ENCODE measurements at regions not wholly inside any gene's neighbourhood (a gene's known extent, or its start where the extent isn't known, plus 50 kb on each side); places are given as distances from the start of the nearest gene placed in this dataset.

GRCh38 chr3:21109056-21109455, 642.0 kb downstream of the ZNF385D start:
- no peak for DNase-seq (ENCODE audit: low spot score)
- TF ChIP-seq, protein P1, sequence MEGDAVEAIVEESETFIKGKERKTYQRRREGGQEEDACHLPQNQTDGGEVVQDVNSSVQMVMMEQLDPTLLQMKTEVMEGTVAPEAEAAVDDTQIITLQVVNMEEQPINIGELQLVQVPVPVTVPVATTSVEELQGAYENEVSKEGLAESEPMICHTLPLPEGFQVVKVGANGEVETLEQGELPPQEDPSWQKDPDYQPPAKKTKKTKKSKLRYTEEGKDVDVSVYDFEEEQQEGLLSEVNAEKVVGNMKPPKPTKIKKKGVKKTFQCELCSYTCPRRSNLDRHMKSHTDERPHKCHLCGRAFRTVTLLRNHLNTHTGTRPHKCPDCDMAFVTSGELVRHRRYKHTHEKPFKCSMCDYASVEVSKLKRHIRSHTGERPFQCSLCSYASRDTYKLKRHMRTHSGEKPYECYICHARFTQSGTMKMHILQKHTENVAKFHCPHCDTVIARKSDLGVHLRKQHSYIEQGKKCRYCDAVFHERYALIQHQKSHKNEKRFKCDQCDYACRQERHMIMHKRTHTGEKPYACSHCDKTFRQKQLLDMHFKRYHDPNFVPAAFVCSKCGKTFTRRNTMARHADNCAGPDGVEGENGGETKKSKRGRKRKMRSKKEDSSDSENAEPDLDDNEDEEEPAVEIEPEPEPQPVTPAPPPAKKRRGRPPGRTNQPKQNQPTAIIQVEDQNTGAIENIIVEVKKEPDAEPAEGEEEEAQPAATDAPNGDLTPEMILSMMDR (IDR thresholded peaks at IDR 0.05; ENCODE audit: extremely low read depth, missing control alignments): no peak

GRCh38 chr3:21105784-21106183, 645.2 kb downstream of the ZNF385D start:
- TF ChIP-seq, protein P1 (IDR thresholded peaks at IDR 0.05; ENCODE audit: extremely low read depth, missing control alignments): no peak
- DNase-seq (ENCODE audit: low spot score): no peak

DNA sequence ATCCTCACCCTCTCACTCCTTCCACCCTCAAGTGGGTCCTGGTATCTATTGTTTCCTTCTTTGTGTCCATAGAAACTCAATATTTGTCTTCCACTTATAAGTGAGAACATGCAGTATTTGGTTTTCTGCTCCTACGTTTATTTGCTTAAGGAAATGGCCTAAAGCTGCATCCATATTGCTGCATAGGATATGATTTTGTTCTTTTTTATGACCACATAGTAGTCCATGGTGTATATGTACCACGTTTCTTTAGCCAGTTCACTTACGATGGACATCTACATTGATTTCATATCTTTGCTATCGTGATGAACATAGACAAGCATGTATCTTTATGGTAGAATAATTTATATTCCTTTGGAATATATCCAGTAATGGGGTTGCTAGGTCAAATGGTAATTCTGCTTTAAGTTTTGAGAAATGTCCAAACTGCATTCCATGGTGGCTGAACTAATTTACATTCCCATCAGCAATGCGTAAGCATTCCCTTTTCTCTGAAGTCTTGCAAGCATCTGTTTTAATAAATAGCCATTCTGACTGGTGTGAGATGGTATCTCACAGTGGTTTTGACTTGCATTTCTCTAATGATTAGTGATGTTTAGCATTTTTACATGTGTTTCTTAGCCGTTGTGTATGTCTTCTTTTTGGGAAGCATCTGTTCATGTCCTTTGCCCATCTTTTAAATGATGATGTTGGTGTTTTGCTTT, 650.2 kb downstream of the ZNF385D start:
- TF ChIP-seq, protein P1 (IDR thresholded peaks at IDR 0.05; ENCODE audit: extremely low read depth, missing control alignments): no peak
- no peak for DNase-seq (ENCODE audit: low spot score)

GRCh38 chr3:21094686-21095085, 656.3 kb downstream of the ZNF385D start:
- DNase-seq (ENCODE audit: low spot score): no peak

GRCh38 chr3:21073561-21073960, 677.4 kb downstream of the ZNF385D start:
- DNase-seq (ENCODE audit: low spot score): no peak
- TF ChIP-seq, protein P1 (IDR thresholded peaks at IDR 0.05; ENCODE audit: extremely low read depth, missing control alignments): no peak

More at GRCh38 chr3:21094686-21095085, 656.3 kb downstream of the ZNF385D start:
- TF ChIP-seq, protein P1 (IDR thresholded peaks at IDR 0.05; ENCODE audit: extremely low read depth, missing control alignments): no peak

- DNase-seq (ENCODE audit: low spot score): no peak
- TF ChIP-seq, protein P1 (IDR thresholded peaks at IDR 0.05; ENCODE audit: extremely low read depth, missing control alignments): no peak
Measured at GRCh38 chr3:21067031-21067813, 683.8 kb downstream of the ZNF385D start.

DNA sequence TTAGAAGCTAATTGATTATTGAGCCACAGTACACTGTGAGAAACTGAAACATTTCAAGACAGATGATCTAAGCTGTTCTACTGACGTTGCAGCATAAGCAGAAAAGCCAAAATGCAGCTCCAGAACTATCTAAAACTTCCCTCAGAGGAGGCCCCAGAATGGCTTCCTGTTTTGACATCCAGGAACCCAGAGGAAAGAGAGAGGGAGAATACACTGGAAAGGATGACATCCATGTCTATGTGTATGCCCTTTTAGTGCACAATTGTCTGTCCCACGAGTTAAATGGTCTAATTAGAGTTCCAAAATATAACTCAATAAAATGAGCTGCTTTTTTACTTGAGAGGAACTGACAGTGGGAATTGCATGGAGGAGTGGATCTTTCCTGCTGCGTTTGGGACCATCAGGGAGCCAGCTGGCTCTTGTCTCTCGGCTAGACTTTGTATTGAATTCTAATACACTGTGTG, 688.1 kb downstream of the ZNF385D start:
- TF ChIP-seq, protein P1 (IDR thresholded peaks at IDR 0.05; ENCODE audit: extremely low read depth, missing control alignments): no peak
- no peak for DNase-seq (ENCODE audit: low spot score)

Measured in GM20000 (cell line).